ENCODE measurements at regions not wholly inside any gene's neighbourhood (a gene's known extent, or its start where the extent isn't known, plus 50 kb on each side); places are given as distances from the start of the nearest gene placed in this dataset.

- H3K27me3 Mint-ChIP-seq (ENCODE audit: unreplicated experiment), result no peaks in the 10 kb centered on the region
- no peaks in the 10 kb centered on the region for H3K4me1 Mint-ChIP-seq (ENCODE audit: low read depth, unreplicated experiment)
- H3K27ac Mint-ChIP-seq (ENCODE audit: unreplicated experiment), result no peak overlapping the region
- H3K9me3 Mint-ChIP-seq (ENCODE audit: unreplicated experiment), result peaks cover 5% of the 10 kb centered on the region
- H3K4me3 Mint-ChIP-seq (ENCODE audit: unreplicated experiment), result no peak overlapping the region
- no peaks in the 10 kb centered on the region for H3K36me3 Mint-ChIP-seq (ENCODE audit: unreplicated experiment)
- DNase-seq, result no peak
- TF ChIP-seq CTCF (IDR thresholded peaks at IDR 0.05; ENCODE audit: partially characterized antibody, unreplicated experiment), result no peak
Observed at GRCh38 chr10:44557596-44558191, 172.8 kb upstream of the CXCL12 start.

GRCh38 chr10:44558521-44558920 lies 173.6 kb upstream of the CXCL12 start:
- Mint-ChIP-seq H3K4me1 (ENCODE audit: low read depth, unreplicated experiment) (no peaks in the 10 kb centered on the region), H3K36me3 (ENCODE audit: unreplicated experiment) (no peaks in the 10 kb centered on the region), H3K27me3 (ENCODE audit: unreplicated experiment) (no peaks in the 10 kb centered on the region), H3K27ac (ENCODE audit: unreplicated experiment) (no peak overlapping the region), H3K4me3 (ENCODE audit: unreplicated experiment) (no peak overlapping the region), H3K9me3 (ENCODE audit: unreplicated experiment) (peaks cover 5% of the 10 kb centered on the region)
- no peak for TF ChIP-seq CTCF (IDR thresholded peaks at IDR 0.05; ENCODE audit: partially characterized antibody, unreplicated experiment)
- no peak for DNase-seq

- DNase-seq, result no peak
- Mint-ChIP-seq H3K27ac (ENCODE audit: unreplicated experiment) (no peak overlapping the region), H3K9me3 (ENCODE audit: unreplicated experiment) (peaks cover under 1% of the 10 kb centered on the region), H3K36me3 (ENCODE audit: unreplicated experiment) (no peaks in the 10 kb centered on the region), H3K4me3 (ENCODE audit: unreplicated experiment) (no peak overlapping the region), H3K27me3 (ENCODE audit: unreplicated experiment) (no peaks in the 10 kb centered on the region), H3K4me1 (ENCODE audit: low read depth, unreplicated experiment) (no peaks in the 10 kb centered on the region)
- TF ChIP-seq CTCF (IDR thresholded peaks at IDR 0.05; ENCODE audit: partially characterized antibody, unreplicated experiment), result no peak
Observed at GRCh38 chr10:44564361-44564760, 179.5 kb upstream of the CXCL12 start.

GRCh38 chr10:44564790-44565189 lies 179.9 kb upstream of the CXCL12 start:
- Mint-ChIP-seq H3K27ac (ENCODE audit: unreplicated experiment) (no peak overlapping the region), H3K36me3 (ENCODE audit: unreplicated experiment) (no peaks in the 10 kb centered on the region), H3K27me3 (ENCODE audit: unreplicated experiment) (no peaks in the 10 kb centered on the region), H3K4me1 (ENCODE audit: low read depth, unreplicated experiment) (no peaks in the 10 kb centered on the region), H3K4me3 (ENCODE audit: unreplicated experiment) (no peak overlapping the region), H3K9me3 (ENCODE audit: unreplicated experiment) (no peaks in the 10 kb centered on the region)
- no peak for DNase-seq
- no peak for TF ChIP-seq CTCF (IDR thresholded peaks at IDR 0.05; ENCODE audit: partially characterized antibody, unreplicated experiment)

- no peak overlapping the region for H3K27ac Mint-ChIP-seq (ENCODE audit: unreplicated experiment)
- no peaks in the 10 kb centered on the region for H3K36me3 Mint-ChIP-seq (ENCODE audit: unreplicated experiment)
- no peaks in the 10 kb centered on the region for H3K27me3 Mint-ChIP-seq (ENCODE audit: unreplicated experiment)
- no peaks in the 10 kb centered on the region for H3K4me1 Mint-ChIP-seq (ENCODE audit: low read depth, unreplicated experiment)
- no peak overlapping the region for H3K4me3 Mint-ChIP-seq (ENCODE audit: unreplicated experiment)
- H3K9me3 Mint-ChIP-seq (ENCODE audit: unreplicated experiment), result no peaks in the 10 kb centered on the region
- TF ChIP-seq CTCF (IDR thresholded peaks at IDR 0.05; ENCODE audit: partially characterized antibody, unreplicated experiment), result no peak
- no peak for DNase-seq
Observed at GRCh38 chr10:44566786-44567185, 181.9 kb upstream of the CXCL12 start.

Data from glutamatergic neuron (in vitro differentiated cells).